HCT116 (cell line): ENCODE measurements at regions not wholly inside any gene's neighbourhood (a gene's known extent, or its start where the extent isn't known, plus 50 kb on each side); places are given as distances from the start of the nearest gene placed in this dataset.

Experiments
- ATAC-seq: fragments of 200-7000 bp; cut with Tn5 transposase; 2 replicates; pipeline ENCODE4 v1.9.1; 2020; ENCODE audit warnings: mild to moderate bottlenecking, moderate library complexity
- BruUV-seq: library from RNA; stranded (reverse); fragments of 400-500 nt; replicated peaks from 2 replicates; lab custom pipeline; 2021; lab: Mats Ljungman, UMichigan
- CTCF ChIA-PET: fragments of 300-600 bp; sonication (Branson Sonifier 250); formaldehyde crosslinking; loops from one replicate; lab custom pipeline; 2021; ENCODE audit warnings: antibody characterized with exemption; lab: Charles Lee
- POLR2A ChIA-PET: fragments of 300-600, 350-600 bp; sonication (Branson Sonifier 250); formaldehyde crosslinking; loops from one replicate; lab custom pipeline; 2021; ENCODE audit warnings: antibody characterized with exemption; lab: Charles Lee
- RAD21 ChIA-PET, 2 experiments: fragments of 300-600 bp; sonication (Branson Sonifier 250); formaldehyde crosslinking; loops; one replicate each; lab custom pipeline; 2023; ENCODE audit warnings: low total read pairs in 2 of 2; ENCODE audit not compliant: uncharacterized antibody in 2 of 2, unreplicated experiment in 2 of 2, low non-redundant PET in 1 of 2; lab: Charles Lee
- DNase-seq: peaks from one replicate; pipeline ENCODE4 v3.0.0-alpha.2; 2010; ENCODE audit warnings: low read depth, low spot score
- H2AFZ ChIP-seq: fragments of 200-600 bp; shearing (Covaris generic), sonication (generic); 2 replicates; pipeline ENCODE4 v1.6.1; 2017; ENCODE audit warnings: low read depth, mixed run types, mixed read lengths, antibody characterized with exemption, low read length; ENCODE audit not compliant: poor library complexity, severe bottlenecking
- H3K27ac ChIP-seq: 2 replicates; pipeline ENCODE4 v1.5.1; 2012; ENCODE audit warnings: low read depth, low read length
- H3K27me3 ChIP-seq: fragments of 200-600 bp; sonication (generic); 2 replicates; pipeline ENCODE4 v1.6.1; 2016; ENCODE audit warnings: mixed run types, low read length, mixed read lengths; ENCODE audit not compliant: insufficient read depth
- H3K36me3 ChIP-seq, 2 experiments: fragments of 200-500 bp in 1 of 2; fragments of 200-600 bp in 1 of 2; sonication (Bioruptor generic) in 1 of 2; sonication (generic) in 1 of 2; 2 replicates each; pipeline versions ENCODE4 v1.5.1 to v1.6.1; 2014 to 2016; ENCODE audit warnings: low read length in 2 of 2, inconsistent platforms in 1 of 2, mixed read lengths in 1 of 2, mixed run types in 1 of 2; ENCODE audit not compliant: insufficient read depth in 2 of 2, control insufficient read depth in 1 of 2
- H3K4me1 ChIP-seq, 2 experiments: fragments of 200-600 bp in 1 of 2; sonication (generic) in 1 of 2; 2 replicates each; pipeline versions ENCODE4 v1.5.1 to v1.6.1; 2012 to 2017; ENCODE audit warnings: low read length in 2 of 2, inconsistent platforms in 1 of 2, mild to moderate bottlenecking in 1 of 2, mixed read lengths in 1 of 2, mixed run types in 1 of 2, moderate library complexity in 1 of 2; ENCODE audit not compliant: insufficient read depth in 2 of 2, control insufficient read depth in 1 of 2
- H3K4me2 ChIP-seq: fragments of 200-600 bp; sonication (generic); 2 replicates; pipeline ENCODE4 v1.6.1; 2017; ENCODE audit warnings: mixed run types, low read length, mixed read lengths
- H3K4me3 ChIP-seq, 2 experiments: fragments of 200-600 bp in 1 of 2; sonication (generic) in 1 of 2; replicated peaks in 1 of 2; 2 replicates each; pipeline ENCODE4 v1.5.1; 2011 to 2016; ENCODE audit warnings: low read length in 2 of 2, control low read depth in 1 of 2, low read depth in 1 of 2, mild to moderate bottlenecking in 1 of 2, mixed read lengths in 1 of 2, mixed run types in 1 of 2
- H3K79me2 ChIP-seq: fragments of 200-600 bp; sonication (generic); 2 replicates; pipeline ENCODE4 v1.6.1; 2017; ENCODE audit warnings: mild to moderate bottlenecking, mixed run types, low read length, moderate library complexity, mixed read lengths; ENCODE audit not compliant: insufficient read depth
- H3K9ac ChIP-seq: fragments of 200-600 bp; sonication (generic); 2 replicates; pipeline ENCODE4 v1.6.1; 2016; ENCODE audit warnings: low read length, mixed read lengths
- H3K9me2 ChIP-seq: fragments of 200-600 bp; sonication (generic), shearing (Covaris generic); 2 replicates; pipeline ENCODE4 v1.6.1; 2017; ENCODE audit warnings: mixed run types, mild to moderate bottlenecking, moderate library complexity; ENCODE audit not compliant: insufficient read depth
- H3K9me3 ChIP-seq, 2 experiments: fragments of 200-500 bp in 1 of 2; fragments of 200-600 bp in 1 of 2; sonication (Bioruptor generic) in 1 of 2; sonication (generic) in 1 of 2; 2 replicates each; pipeline ENCODE4 v1.6.1; 2014 to 2017; ENCODE audit warnings: low read length in 2 of 2, mixed read lengths in 2 of 2, inconsistent platforms in 1 of 2, low read depth in 1 of 2, mild to moderate bottlenecking in 1 of 2, mixed run types in 1 of 2, moderate library complexity in 1 of 2; ENCODE audit not compliant: control insufficient read depth in 1 of 2, insufficient read depth in 1 of 2
- H4K20me1 ChIP-seq: fragments of 200-600 bp; sonication (generic), shearing (Covaris generic); 2 replicates; pipeline ENCODE4 v1.6.1; 2017; ENCODE audit warnings: mixed run types, mild to moderate bottlenecking, moderate library complexity; ENCODE audit not compliant: insufficient read depth
- CBX3 ChIP-seq: IDR thresholded peaks from 2 replicates; pipeline ENCODE4 v1.6.1; 2012; ENCODE audit warnings: low read depth
- EGR1 ChIP-seq: IDR thresholded peaks from 2 replicates; pipeline ENCODE4 v1.6.1; 2012; ENCODE audit warnings: low read depth
- ELF1 ChIP-seq: IDR thresholded peaks from 2 replicates; pipeline ENCODE4 v1.6.1; 2012; ENCODE audit warnings: low read depth, borderline replicate concordance
- EZH2 ChIP-seq: fragments of 200-600 bp; sonication (generic); IDR thresholded peaks from 2 replicates; pipeline ENCODE4 v1.6.1; 2017; ENCODE audit warnings: antibody characterized with exemption, mixed run types
- FOSL1 ChIP-seq: IDR thresholded peaks from 2 replicates; pipeline ENCODE4 v1.6.1; 2012; ENCODE audit warnings: low read depth
- POLR2A ChIP-seq: IDR thresholded peaks from 2 replicates; pipeline ENCODE4 v1.7.0; 2011; ENCODE audit warnings: borderline replicate concordance; ENCODE audit not compliant: insufficient read depth, insufficient read length; ENCODE audit errors: extremely low read depth
- POLR2AphosphoS5 ChIP-seq: IDR thresholded peaks from 2 replicates; pipeline ENCODE4 v1.6.1; 2011; ENCODE audit warnings: mild to moderate bottlenecking, low read depth, low read length, moderate library complexity
- RAD21 ChIP-seq: IDR thresholded peaks from 2 replicates; pipeline ENCODE4 v1.6.1; 2012; ENCODE audit warnings: low read depth, mild to moderate bottlenecking
- SIN3A ChIP-seq: IDR thresholded peaks from 2 replicates; pipeline ENCODE4 v1.6.1; 2012; ENCODE audit warnings: low read depth
- SP1 ChIP-seq: IDR thresholded peaks from 2 replicates; pipeline ENCODE4 v1.6.1; 2012; ENCODE audit warnings: low read depth
- SRF ChIP-seq: IDR thresholded peaks from 2 replicates; pipeline ENCODE4 v1.6.1; 2012; ENCODE audit warnings: low read depth
- ZBTB33 ChIP-seq: IDR thresholded peaks from 2 replicates; pipeline ENCODE4 v1.6.1; 2011; ENCODE audit warnings: mild to moderate bottlenecking, low read length, moderate library complexity; ENCODE audit not compliant: insufficient replicate concordance; ENCODE audit errors: extremely low read depth
- ZNF274 ChIP-seq: fragments of 200-500 bp; sonication (Bioruptor generic); IDR thresholded peaks from 2 replicates; pipeline ENCODE4 v1.6.1; 2014; ENCODE audit warnings: mild to moderate bottlenecking, low read depth, low read length, inconsistent platforms
- intact Hi-C: fragments of 100-400 bp; cut with micrococcal nuclease; formaldehyde crosslinking; loops from 2 replicates; pipeline ENCODE4 v1.10.0; 2022
- TF ChIP-seq, protein P1 (sequence below): IDR thresholded peaks from 2 replicates; pipeline ENCODE4 v1.6.1; 2012; ENCODE audit warnings: low read depth
- TF ChIP-seq, protein P2 (sequence below): IDR thresholded peaks from 2 replicates; pipeline ENCODE4 v1.6.1; 2012
- TF ChIP-seq, protein P3 (sequence below): IDR thresholded peaks from 2 replicates; pipeline ENCODE4 v1.6.1; 2012

- Histone ChIP-seq H3K9ac (no peak overlapping the region), H4K20me1 (no peaks in the 10 kb centered on the region), H3K4me1 (peaks cover 0 to 19% of the 10 kb centered on the region in 2 experiments; a peak in 1 of 4 replicates), H3K27me3 (no peaks in the 10 kb centered on the region), H2AFZ (no peak overlapping the region), H3K9me3 (no peaks in the 10 kb centered on the region), H3K4me3 (no peak overlapping the region), H3K9me2 (no peaks in the 10 kb centered on the region), H3K79me2 (no peaks in the 10 kb centered on the region), H3K4me2 (no peak overlapping the region), H3K36me3 (no peaks in the 10 kb centered on the region), H3K27ac (no peak overlapping the region)
- no peak for DNase-seq
- CTCF ChIA-PET, result interaction anchor here (0.7 kb wide), 1 partner anchor 34 kb away, joined by 3 read pairs; no protein-coding TSS in a partner anchor
- no peak for ATAC-seq
- RAD21 ChIA-PET, result no interaction called here
- TF ChIP-seq POLR2AphosphoS5, result no peak
- TF ChIP-seq, protein P1, sequence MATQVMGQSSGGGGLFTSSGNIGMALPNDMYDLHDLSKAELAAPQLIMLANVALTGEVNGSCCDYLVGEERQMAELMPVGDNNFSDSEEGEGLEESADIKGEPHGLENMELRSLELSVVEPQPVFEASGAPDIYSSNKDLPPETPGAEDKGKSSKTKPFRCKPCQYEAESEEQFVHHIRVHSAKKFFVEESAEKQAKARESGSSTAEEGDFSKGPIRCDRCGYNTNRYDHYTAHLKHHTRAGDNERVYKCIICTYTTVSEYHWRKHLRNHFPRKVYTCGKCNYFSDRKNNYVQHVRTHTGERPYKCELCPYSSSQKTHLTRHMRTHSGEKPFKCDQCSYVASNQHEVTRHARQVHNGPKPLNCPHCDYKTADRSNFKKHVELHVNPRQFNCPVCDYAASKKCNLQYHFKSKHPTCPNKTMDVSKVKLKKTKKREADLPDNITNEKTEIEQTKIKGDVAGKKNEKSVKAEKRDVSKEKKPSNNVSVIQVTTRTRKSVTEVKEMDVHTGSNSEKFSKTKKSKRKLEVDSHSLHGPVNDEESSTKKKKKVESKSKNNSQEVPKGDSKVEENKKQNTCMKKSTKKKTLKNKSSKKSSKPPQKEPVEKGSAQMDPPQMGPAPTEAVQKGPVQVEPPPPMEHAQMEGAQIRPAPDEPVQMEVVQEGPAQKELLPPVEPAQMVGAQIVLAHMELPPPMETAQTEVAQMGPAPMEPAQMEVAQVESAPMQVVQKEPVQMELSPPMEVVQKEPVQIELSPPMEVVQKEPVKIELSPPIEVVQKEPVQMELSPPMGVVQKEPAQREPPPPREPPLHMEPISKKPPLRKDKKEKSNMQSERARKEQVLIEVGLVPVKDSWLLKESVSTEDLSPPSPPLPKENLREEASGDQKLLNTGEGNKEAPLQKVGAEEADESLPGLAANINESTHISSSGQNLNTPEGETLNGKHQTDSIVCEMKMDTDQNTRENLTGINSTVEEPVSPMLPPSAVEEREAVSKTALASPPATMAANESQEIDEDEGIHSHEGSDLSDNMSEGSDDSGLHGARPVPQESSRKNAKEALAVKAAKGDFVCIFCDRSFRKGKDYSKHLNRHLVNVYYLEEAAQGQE, result no peak
- TF ChIP-seq, protein P2, sequence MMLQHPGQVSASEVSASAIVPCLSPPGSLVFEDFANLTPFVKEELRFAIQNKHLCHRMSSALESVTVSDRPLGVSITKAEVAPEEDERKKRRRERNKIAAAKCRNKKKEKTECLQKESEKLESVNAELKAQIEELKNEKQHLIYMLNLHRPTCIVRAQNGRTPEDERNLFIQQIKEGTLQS, result no peak
- TF ChIP-seq EGR1, result no peak
- TF ChIP-seq ELF1, result no peak
- no peak for TF ChIP-seq POLR2A
- TF ChIP-seq ZNF274, result no peak
- no peak for TF ChIP-seq CBX3
- TF ChIP-seq ZBTB33, result no peak
- no peak for TF ChIP-seq EZH2
- TF ChIP-seq SRF, result no peak
- TF ChIP-seq SP1, result no peak
- no peak for TF ChIP-seq SIN3A
- TF ChIP-seq RAD21, result no peak
- no peak for TF ChIP-seq FOSL1
- TF ChIP-seq, protein P3, sequence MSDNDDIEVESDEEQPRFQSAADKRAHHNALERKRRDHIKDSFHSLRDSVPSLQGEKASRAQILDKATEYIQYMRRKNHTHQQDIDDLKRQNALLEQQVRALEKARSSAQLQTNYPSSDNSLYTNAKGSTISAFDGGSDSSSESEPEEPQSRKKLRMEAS, result no peak
- no TSS peak for BruUV-seq
- POLR2A ChIA-PET, result no interaction called here
- intact Hi-C loops, result no loop called here
Observed at GRCh38 chr13:44268980-44269379, 104.6 kb upstream of the SERP2 start.
